ENCODE measurements at regions not wholly inside any gene's neighbourhood (a gene's known extent, or its start where the extent isn't known, plus 50 kb on each side); places are given as distances from the start of the nearest gene placed in this dataset.

- Histone ChIP-seq H3K27ac (no peak overlapping the region), H3K4me1 (no peaks in the 10 kb centered on the region), H3K9me3 (peaks cover 0 to 6% (median 0%) of the 10 kb centered on the region in 3 donors), H3K4me3 (no peak overlapping the region), H3K36me3 (no peaks in the 10 kb centered on the region), H3K27me3 (no peaks in the 10 kb centered on the region)
- no peak for ATAC-seq
- WGBS, 2 donors (ENCODE audit: low coverage in 1 of 2), result 87 to 100% methylated on average over 2 of the region's 2 CpGs
- TF ChIP-seq CTCF (IDR thresholded peaks at IDR 0.05) (no peak), EP300 (IDR thresholded peaks at IDR 0.05) (no peak), POLR2AphosphoS5 (IDR thresholded peaks at IDR 0.05) (no peak), POLR2A (IDR thresholded peaks at IDR 0.05) (no peak)
These were observed 79.4 kb upstream of the CDCA7L start for GRCh38 chr7:22025075-22025474.

GRCh38 chr7:22019931-22020330 lies 74.2 kb upstream of the CDCA7L start:
- no peaks in the 10 kb centered on the region for H3K36me3 ChIP-seq
- 84 to 97% methylated on average over 3 of the region's 3 CpGs for WGBS, 2 donors (ENCODE audit: low coverage in 1 of 2)
- no peaks in the 10 kb centered on the region for H3K27me3 ChIP-seq
- TF ChIP-seq POLR2AphosphoS5 (IDR thresholded peaks at IDR 0.05), result no peak
- no peak for TF ChIP-seq POLR2A (IDR thresholded peaks at IDR 0.05)
- TF ChIP-seq CTCF (IDR thresholded peaks at IDR 0.05), result no peak
- no peak for TF ChIP-seq EP300 (IDR thresholded peaks at IDR 0.05)
- H3K4me1 ChIP-seq, result no peaks in the 10 kb centered on the region
- no peak overlapping the region for H3K4me3 ChIP-seq
- H3K9me3 ChIP-seq, result no peaks in the 10 kb centered on the region
- no peak for ATAC-seq
- H3K27ac ChIP-seq, result no peak overlapping the region

GRCh38 chr7:22016507-22016906 lies 70.8 kb upstream of the CDCA7L start:
- H3K4me1 ChIP-seq, result no peaks in the 10 kb centered on the region
- H3K9me3 ChIP-seq, result no peaks in the 10 kb centered on the region
- H3K4me3 ChIP-seq, result no peak overlapping the region
- no peak for ATAC-seq
- no peak for TF ChIP-seq CTCF (IDR thresholded peaks at IDR 0.05)
- 42% methylated on average over 3 of the region's 5 CpGs; no CpG with 5 or more reads in 1 of the 2 donors for WGBS, 2 donors (ENCODE audit: low coverage in 1 of 2)
- no peaks in the 10 kb centered on the region for H3K36me3 ChIP-seq
- no peaks in the 10 kb centered on the region for H3K27me3 ChIP-seq
- H3K27ac ChIP-seq, result no peak overlapping the region

GRCh38 chr7:22013711-22014110 lies 68.0 kb upstream of the CDCA7L start:
- Histone ChIP-seq H3K27me3 (no peaks in the 10 kb centered on the region), H3K27ac (no peak overlapping the region), H3K4me3 (no peak overlapping the region), H3K4me1 (no peaks in the 10 kb centered on the region), H3K9me3 (no peaks in the 10 kb centered on the region), H3K36me3 (no peaks in the 10 kb centered on the region)
- no peak for ATAC-seq
- 86 to 97% methylated on average over 4 of the region's 4 CpGs for WGBS, 2 donors (ENCODE audit: low coverage in 1 of 2)
- no peak for TF ChIP-seq POLR2AphosphoS5 (IDR thresholded peaks at IDR 0.05)
- no peak for TF ChIP-seq EP300 (IDR thresholded peaks at IDR 0.05)
- no peak for TF ChIP-seq CTCF (IDR thresholded peaks at IDR 0.05)
- no peak for TF ChIP-seq POLR2A (IDR thresholded peaks at IDR 0.05)

GRCh38 chr7:22008683-22009082 lies 63.0 kb upstream of the CDCA7L start:
- Histone ChIP-seq H3K27me3 (no peaks in the 10 kb centered on the region), H3K4me1 (peaks cover 0 to 11% (median 0%) of the 10 kb centered on the region in 3 donors), H3K4me3 (no peak overlapping the region), H3K36me3 (no peaks in the 10 kb centered on the region), H3K9me3 (no peaks in the 10 kb centered on the region), H3K27ac (no peak overlapping the region)
- no peak for ATAC-seq
- no peak for TF ChIP-seq POLR2AphosphoS5 (IDR thresholded peaks at IDR 0.05)
- no peak for TF ChIP-seq POLR2A (IDR thresholded peaks at IDR 0.05)
- TF ChIP-seq CTCF (IDR thresholded peaks at IDR 0.05), result no peak
- no peak for TF ChIP-seq EP300 (IDR thresholded peaks at IDR 0.05)
- 71 to 73% methylated on average over 5 of the region's 5 CpGs for whole genome bisulfite sequencing, 2 donors (ENCODE audit: low coverage in 1 of 2)

Data from gastroesophageal sphincter (tissue), 4 donors.